ENCODE measurements at regions not wholly inside any gene's neighbourhood (a gene's known extent, or its start where the extent isn't known, plus 50 kb on each side); places are given as distances from the start of the nearest gene placed in this dataset.

DNA sequence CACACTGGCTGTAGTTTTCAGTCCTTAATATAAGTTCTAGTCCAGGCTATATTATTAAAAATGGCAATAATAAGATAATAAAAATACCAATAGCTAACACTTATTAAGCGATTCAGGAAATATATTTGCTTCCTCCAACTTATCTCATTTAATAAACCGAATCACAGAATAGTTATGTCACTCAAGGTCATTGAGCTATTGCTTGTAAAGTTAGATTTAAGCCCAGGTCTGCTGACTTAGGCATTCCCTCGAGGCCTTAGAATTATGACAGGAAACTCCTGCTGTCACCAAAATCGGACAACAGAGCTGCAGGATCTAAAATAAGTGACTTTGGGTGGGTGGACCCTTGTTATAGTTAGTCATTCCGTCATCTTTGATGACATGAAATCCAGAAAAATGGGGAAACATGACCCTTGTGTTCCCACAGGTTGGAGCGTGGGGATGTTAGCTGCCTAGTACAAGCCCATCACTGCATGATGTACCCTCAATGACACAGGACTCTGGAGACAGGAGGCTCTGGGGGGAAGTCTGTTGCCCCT is 181.3 kb upstream of the PHYHIPL start:
- no peak overlapping the region for H3K4me3 ChIP-seq (replicated peaks in 1 of 3; ENCODE audit: insufficient read depth in 1 of 3, low read depth in 1 of 3, low read length in 3 of 3)
- dilution Hi-C loops (cut with MboI; ENCODE audit: extremely low pct_ligation_motif_present, low sequenced_read_pairs), result no loop called here
- TF ChIP-seq EZH2 (IDR thresholded peaks at IDR 0.05; ENCODE audit: borderline replicate concordance, low read depth, low read length, severe bottlenecking) (no peak), MAX (IDR thresholded peaks at IDR 0.05; ENCODE audit: insufficient read depth, insufficient read length) (no peak), CTCF (IDR thresholded peaks at IDR 0.05; ENCODE audit: extremely low read depth in 1 of 2, insufficient read depth in 1 of 2, low read depth in 1 of 2, low read length in 2 of 2) (no peak), JUN (IDR thresholded peaks at IDR 0.05; ENCODE audit: borderline replicate concordance, insufficient read depth, insufficient read length, low read depth) (no peak), FOS (IDR thresholded peaks at IDR 0.05; ENCODE audit: borderline replicate concordance, insufficient read depth, low read length) (no peak), POLR2AphosphoS5 (IDR thresholded peaks at IDR 0.05; ENCODE audit: insufficient read depth, low read depth, low read length) (no peak), POLR2A (IDR thresholded peaks at IDR 0.05; ENCODE audit: low read depth, low read length) (no peak), MYC (IDR thresholded peaks at IDR 0.05; ENCODE audit: low read depth, low read length) (no peak), GATA2 (IDR thresholded peaks at IDR 0.05; ENCODE audit: insufficient read depth, insufficient read length, low read depth, low read length) (no peak)
- no peaks in the 10 kb centered on the region for H4K20me1 ChIP-seq (replicated peaks; ENCODE audit: control insufficient read depth, extremely low read depth, insufficient read depth, low read length)
- H3K36me3 ChIP-seq (ENCODE audit: control insufficient read depth in 2 of 2, extremely low read depth in 1 of 2, insufficient read depth in 2 of 2, low read length in 2 of 2), result no peaks in the 10 kb centered on the region
- no peak for DNase-seq (ENCODE audit: low read depth, low spot score)
- no peak overlapping the region for H3K27ac ChIP-seq (ENCODE audit: insufficient read depth, low read depth, low read length)
- no peak for FAIRE-seq
- H3K9ac ChIP-seq (replicated peaks; ENCODE audit: extremely low read depth, insufficient read depth, low read length), result no peak overlapping the region
- BruUV-seq (replicated peaks), result no TSS peak
- ChIA-PET CTCF (no interaction called here), POLR2A (no interaction called here)
- intact Hi-C loops (cut with micrococcal nuclease), result no loop called here
- no peak overlapping the region for H2AFZ ChIP-seq (ENCODE audit: low read depth, low read length)
- no peak overlapping the region for H3K4me2 ChIP-seq (ENCODE audit: insufficient read depth, low read length)
- H3K79me2 ChIP-seq (ENCODE audit: control insufficient read depth, insufficient read depth, low read length), result no peaks in the 10 kb centered on the region
- H3K9me1 ChIP-seq (replicated peaks; ENCODE audit: control insufficient read depth, extremely low read depth, insufficient read depth, low read length), result no peaks in the 10 kb centered on the region
- H3K27me3 ChIP-seq (ENCODE audit: control insufficient read depth in 2 of 2, insufficient read depth in 2 of 2, low read length in 2 of 2), result no peaks in the 10 kb centered on the region
- H3K9me3 ChIP-seq (replicated peaks; ENCODE audit: control insufficient read depth, insufficient read depth, low read length), result no peaks in the 10 kb centered on the region
- H3K4me1 ChIP-seq (ENCODE audit: control insufficient read depth, extremely low read depth, insufficient read depth, low read length), result no peaks in the 10 kb centered on the region

All from endothelial cell of umbilical vein (primary cell).